Body of pancreas (tissue), 4 donors: ENCODE measurements at regions not wholly inside any gene's neighbourhood (a gene's known extent, or its start where the extent isn't known, plus 50 kb on each side); places are given as distances from the start of the nearest gene placed in this dataset.

Experiments used
- ATAC-seq: fragments of 150-250 bp; one replicate; pipeline ENCODE4 v1.9.1; 2016
- DNase-seq, 4 donors: peaks; one replicate each; pipeline ENCODE4 v3.0.0-alpha.2; 2019
- H3K27ac ChIP-seq, 4 donors: fragments of 200-600 bp; sonication (generic); 1 replicate in 3 of 4; 2 replicates in 1 of 4; pipeline versions ENCODE4 v1.5.1 to v1.6.1; 2016 to 2019; ENCODE audit warnings: mild to moderate bottlenecking in 1 of 4, mixed read lengths in 1 of 4, moderate library complexity in 1 of 4
- H3K27me3 ChIP-seq, 2 donors: fragments of 200-600 bp; sonication (generic); one replicate each; pipeline ENCODE4 v1.6.0; 2016; ENCODE audit warnings: mild to moderate bottlenecking in 1 of 2
- H3K36me3 ChIP-seq, 2 donors: fragments of 200-600 bp; sonication (generic); replicated peaks in 1 of 2; 2 replicates each; pipeline ENCODE4 v1.5.1; 2016; ENCODE audit warnings: low read depth in 2 of 2; ENCODE audit not compliant: insufficient read depth in 1 of 2
- H3K4me1 ChIP-seq: fragments of 200-600 bp; sonication (generic); one replicate; pipeline ENCODE4 v1.6.0; 2016
- H3K4me3 ChIP-seq, 2 donors: fragments of 200-600 bp; sonication (generic); 1 replicate in 1 of 2; 2 replicates in 1 of 2; pipeline ENCODE4 v1.5.1; 2016 to 2019
- H3K9me3 ChIP-seq, 3 donors: fragments of 200-600 bp; sonication (generic); 1 replicate in 2 of 3; 2 replicates in 1 of 3; pipeline ENCODE4 v1.5.1; 2016
- CTCF ChIP-seq, 7 experiments: fragments of 450-650 bp in 4 of 7; fragments of 200-600 bp in 3 of 7; sonication (generic) in 3 of 7; IDR thresholded peaks; one replicate each; pipeline ENCODE4 v1.5.1; 2016 to 2019; ENCODE audit warnings: antibody characterized with exemption in 7 of 7
- POLR2A ChIP-seq, 3 donors: fragments of 450-650 bp; IDR thresholded peaks; one replicate each; pipeline ENCODE4 v1.6.1; 2016; ENCODE audit warnings: antibody characterized with exemption in 3 of 3, mild to moderate bottlenecking in 2 of 3
- WGBS, 2 donors: methylation state at CpG; one replicate each; pipeline ENCODE4 v1.1.5; 2017; 5-methylcytosine and 5-hydroxymethylcytosine counted together
- intact Hi-C: fragments of 100-400 bp; cut with DNase I; formaldehyde crosslinking; loops from one replicate; pipeline ENCODE4 v1.15.1; 2023

DNA sequence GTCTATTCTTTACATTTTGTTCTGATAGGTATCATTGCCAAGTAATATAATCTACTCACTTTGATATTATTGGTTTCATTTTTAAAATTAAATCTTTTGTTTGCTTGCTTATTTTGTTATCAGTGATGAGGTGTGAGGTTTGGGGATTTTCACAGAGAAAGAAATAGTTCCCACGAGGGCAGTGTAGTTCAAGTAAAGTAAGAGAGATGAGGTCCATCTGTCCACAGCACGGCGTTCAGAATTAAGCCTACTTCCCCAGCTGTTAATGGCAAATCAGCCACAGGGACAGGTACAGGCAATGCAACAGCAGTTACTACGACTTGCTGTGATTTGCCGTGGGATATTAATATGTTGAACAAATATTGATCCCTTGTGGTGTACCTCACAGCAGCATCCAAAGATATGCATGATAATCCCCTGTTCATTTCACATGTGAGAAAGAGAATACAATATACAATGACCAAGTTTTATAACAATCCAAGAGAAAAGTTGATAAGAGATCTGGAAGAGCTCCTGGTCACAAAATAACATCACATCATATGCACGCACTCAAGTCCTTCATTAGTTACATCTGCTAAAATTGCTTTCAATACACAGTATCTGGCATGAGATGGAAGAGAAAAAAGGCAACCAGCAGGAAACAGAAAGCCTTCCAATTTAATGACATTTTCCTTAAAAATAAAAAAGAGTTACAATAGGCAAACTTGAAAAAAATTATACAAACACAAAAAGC lies 131.6 kb downstream of the TUSC7 start:
- no peak for ATAC-seq
- intact Hi-C loops = no loop called here
- 57 to 63% methylated on average over 6 of the region's 6 CpGs for WGBS, 2 donors

DNA sequence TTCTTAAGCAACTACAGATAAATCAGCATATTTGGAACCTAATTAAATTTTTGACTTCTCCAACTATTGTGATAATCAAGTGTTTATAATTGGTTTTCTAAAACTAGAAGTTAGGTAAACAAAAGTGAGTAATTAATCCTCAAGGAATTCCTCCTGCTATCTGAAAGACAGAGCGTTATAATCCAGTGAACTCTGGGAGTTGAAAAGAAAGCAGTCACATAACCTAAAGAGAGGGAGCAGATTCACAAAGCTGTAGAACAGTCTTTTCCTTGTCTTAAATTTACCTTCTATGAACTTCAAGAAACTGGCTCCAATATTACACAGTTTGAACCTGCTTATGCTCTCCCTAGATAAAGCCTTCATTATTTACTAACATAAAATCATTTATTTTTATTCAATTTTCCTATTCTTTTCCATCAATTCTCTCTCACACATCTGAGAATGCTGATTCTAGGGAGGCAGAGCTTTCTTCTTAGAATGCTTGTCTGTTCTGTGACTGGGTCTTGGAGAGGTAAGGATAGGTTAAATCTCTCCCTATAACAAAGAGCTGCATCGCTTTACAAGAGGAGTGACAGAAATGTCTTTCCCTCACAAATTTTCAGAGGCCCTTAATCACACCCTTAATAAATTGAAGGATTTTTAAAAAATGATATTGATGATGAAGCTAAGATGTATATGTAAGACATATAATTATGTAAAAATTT lies 132.8 kb downstream of the TUSC7 start:
- Histone ChIP-seq H3K27me3 (peaks cover 0 to 4% of the 10 kb centered on the region in 2 donors), H3K9me3 (no peaks in the 10 kb centered on the region), H3K27ac (no peak overlapping the region), H3K4me1 (no peaks in the 10 kb centered on the region), H3K4me3 (no peak overlapping the region), H3K36me3 (no peaks in the 10 kb centered on the region)
- intact Hi-C loops = no loop called here
- 26 to 37% methylated on average over 2 of the region's 2 CpGs for WGBS, 2 donors
- ATAC-seq = no peak
- no peak for DNase-seq
- TF ChIP-seq CTCF (IDR thresholded peaks at IDR 0.05) (no peak), POLR2A (IDR thresholded peaks at IDR 0.05) (no peak)

More for the DNA sequence above, 131.6 kb downstream of the TUSC7 start:
- Histone ChIP-seq H3K36me3 (no peaks in the 10 kb centered on the region), H3K27ac (no peak overlapping the region), H3K4me3 (no peak overlapping the region), H3K9me3 (no peaks in the 10 kb centered on the region), H3K27me3 (peaks cover 0 to 4% of the 10 kb centered on the region in 2 donors), H3K4me1 (no peaks in the 10 kb centered on the region)
- DNase-seq = no peak
- TF ChIP-seq POLR2A (IDR thresholded peaks at IDR 0.05) = no peak
- TF ChIP-seq CTCF (IDR thresholded peaks at IDR 0.05) = no peak

- DNase-seq (no peak), ATAC-seq (no peak)
- H3K9me3 ChIP-seq = no peaks in the 10 kb centered on the region
- H3K27ac ChIP-seq = no peak overlapping the region
- intact Hi-C loops = no loop called here
- no peaks in the 10 kb centered on the region for H3K36me3 ChIP-seq
- no peak overlapping the region for H3K4me3 ChIP-seq
- H3K27me3 ChIP-seq = no peaks in the 10 kb centered on the region
- TF ChIP-seq CTCF (IDR thresholded peaks at IDR 0.05) = no peak
- TF ChIP-seq POLR2A (IDR thresholded peaks at IDR 0.05) = no peak
- H3K4me1 ChIP-seq = no peaks in the 10 kb centered on the region
- WGBS, 2 donors = 49 to 58% methylated on average over 3 of the region's 3 CpGs
Measured at GRCh38 chr3:116848248-116848829, 138.8 kb downstream of the TUSC7 start.

DNA sequence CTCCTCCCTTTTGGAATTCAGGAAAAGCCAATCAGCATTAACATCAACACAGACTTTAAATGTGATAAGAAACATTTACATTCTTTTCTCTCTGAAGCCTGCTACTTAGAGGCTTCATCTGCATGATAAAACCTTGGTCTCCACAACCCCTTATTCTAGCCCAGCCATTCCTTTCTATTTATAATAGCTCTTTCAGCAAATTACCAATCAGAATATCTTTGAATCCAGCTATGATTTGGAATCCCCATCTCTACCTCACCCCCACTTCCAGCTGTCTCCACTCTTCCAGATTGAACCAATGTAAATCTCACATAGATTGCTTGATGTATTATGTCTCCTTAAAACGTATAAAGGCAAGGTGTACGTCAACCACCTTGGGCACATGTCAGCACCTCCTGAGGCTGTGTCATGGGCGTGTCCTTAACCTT lies 139.7 kb downstream of the TUSC7 start:
- H3K36me3 ChIP-seq = no peaks in the 10 kb centered on the region
- ATAC-seq = no peak
- no peaks in the 10 kb centered on the region for H3K9me3 ChIP-seq
- H3K27me3 ChIP-seq = no peaks in the 10 kb centered on the region
- H3K4me1 ChIP-seq = no peaks in the 10 kb centered on the region
- intact Hi-C loops = no loop called here
- WGBS, 2 donors = 44 to 55% methylated on average over 3 of the region's 3 CpGs
- TF ChIP-seq CTCF (IDR thresholded peaks at IDR 0.05) (no peak), POLR2A (IDR thresholded peaks at IDR 0.05) (no peak)
- H3K27ac ChIP-seq = no peak overlapping the region
- no peak overlapping the region for H3K4me3 ChIP-seq
- DNase-seq = no peak
